ENCODE measurements at regions not wholly inside any gene's neighbourhood (a gene's known extent, or its start where the extent isn't known, plus 50 kb on each side); places are given as distances from the start of the nearest gene placed in this dataset.

- CTCF ChIA-PET = no interaction called here
- DNase-seq (ENCODE audit: low read depth, low spot score) = no peak
- no peak for TF ChIP-seq CTCF (IDR thresholded peaks at IDR 0.05; ENCODE audit: insufficient read depth, low read length, missing control alignments)
- POLR2A ChIA-PET = no interaction called here
- H3K4me3 ChIP-seq (ENCODE audit: low read depth, low read length) = no peak overlapping the region
These were observed 70.7 kb upstream of the LARS2 start for GRCh38 chr3:45317710-45318109.

GRCh38 chr3:45318689-45319088, 69.7 kb upstream of the LARS2 start:
- POLR2A ChIA-PET = no interaction called here
- CTCF ChIA-PET = no interaction called here
- TF ChIP-seq CTCF (IDR thresholded peaks at IDR 0.05; ENCODE audit: insufficient read depth, low read length, missing control alignments) = no peak
- H3K4me3 ChIP-seq (ENCODE audit: low read depth, low read length) = no peak overlapping the region
- DNase-seq (ENCODE audit: low read depth, low spot score) = no peak

- no peak for DNase-seq (ENCODE audit: low read depth, low spot score)
- POLR2A ChIA-PET = no interaction called here
- TF ChIP-seq CTCF (IDR thresholded peaks at IDR 0.05; ENCODE audit: insufficient read depth, low read length, missing control alignments) = no peak
- CTCF ChIA-PET = no interaction called here
- no peak overlapping the region for H3K4me3 ChIP-seq (ENCODE audit: low read depth, low read length)
These were observed 69.0 kb upstream of the LARS2 start for GRCh38 chr3:45319231-45319995.

GRCh38 chr3:45319996-45320305, 68.4 kb upstream of the LARS2 start:
- CTCF ChIA-PET = no interaction called here
- no peak for TF ChIP-seq CTCF (IDR thresholded peaks at IDR 0.05; ENCODE audit: insufficient read depth, low read length, missing control alignments)
- no peak overlapping the region for H3K4me3 ChIP-seq (ENCODE audit: low read depth, low read length)
- no peak for DNase-seq (ENCODE audit: low read depth, low spot score)
- POLR2A ChIA-PET = no interaction called here

- ChIA-PET POLR2A (no interaction called here), CTCF (no interaction called here)
- TF ChIP-seq CTCF (IDR thresholded peaks at IDR 0.05; ENCODE audit: insufficient read depth, low read length, missing control alignments) = no peak
- DNase-seq (ENCODE audit: low read depth, low spot score) = no peak
- H3K4me3 ChIP-seq (ENCODE audit: low read depth, low read length) = no peak overlapping the region
These were observed 67.4 kb upstream of the LARS2 start for GRCh38 chr3:45320986-45321385.

- no peak overlapping the region for H3K4me3 ChIP-seq (ENCODE audit: low read depth, low read length)
- DNase-seq (ENCODE audit: low read depth, low spot score) = no peak
- POLR2A ChIA-PET = no interaction called here
- no peak for TF ChIP-seq CTCF (IDR thresholded peaks at IDR 0.05; ENCODE audit: insufficient read depth, low read length, missing control alignments)
- CTCF ChIA-PET = no interaction called here
These were observed 66.6 kb upstream of the LARS2 start for GRCh38 chr3:45321607-45322391.
